ENCODE measurements at regions not wholly inside any gene's neighbourhood (a gene's known extent, or its start where the extent isn't known, plus 50 kb on each side); places are given as distances from the start of the nearest gene placed in this dataset.
"Not testable (repeated sequence)": the region's sequence is repeated elsewhere in the genome, so short reads cannot be mapped to it uniquely, and the experiment has no call there.

GRCh38 chr15:31179693-31180092 is 78.2 kb upstream of the TRPM1 start:
- no peak for DNase-seq

- no peak for DNase-seq
Observed at GRCh38 chr15:31193291-31193690, 91.8 kb upstream of the TRPM1 start.

- no peak for DNase-seq
Observed at GRCh38 chr15:31195871-31196270, 94.3 kb upstream of the TRPM1 start.

GRCh38 chr15:31197497-31198414 is 96.2 kb upstream of the TRPM1 start:
- DNase-seq = no peak

GRCh38 chr15:31200735-31201151 is 99.2 kb upstream of the TRPM1 start:
- DNase-seq = no peak

GRCh38 chr15:31202953-31203352 is 101.4 kb upstream of the TRPM1 start:
- DNase-seq = no peak

- no peak for DNase-seq
Observed at GRCh38 chr15:31203999-31204398, 102.5 kb upstream of the TRPM1 start.

- DNase-seq = no peak
Observed at GRCh38 chr15:31206386-31207181, 105.1 kb upstream of the TRPM1 start.

- no peak for DNase-seq
Observed at GRCh38 chr15:31207246-31207645, 105.7 kb upstream of the TRPM1 start.

GRCh38 chr15:31207861-31208260 is 106.3 kb upstream of the TRPM1 start:
- DNase-seq = not testable (repeated sequence)

GRCh38 chr15:31208817-31209216 is 107.3 kb upstream of the TRPM1 start:
- DNase-seq = no peak

GRCh38 chr15:31211353-31211752 is 109.8 kb upstream of the TRPM1 start:
- DNase-seq = no peak

GRCh38 chr15:31212326-31213080 is 111.0 kb upstream of the TRPM1 start:
- no peak for DNase-seq

GRCh38 chr15:31214158-31214863 is 112.3 kb upstream of the KLF13 start:
- no peak for DNase-seq

GRCh38 chr15:31214864-31215489 is 111.7 kb upstream of the KLF13 start:
- DNase-seq = no peak

- no peak for DNase-seq
Observed at GRCh38 chr15:31215490-31216214, 111.0 kb upstream of the KLF13 start.

GRCh38 chr15:31216215-31216911 is 110.3 kb upstream of the KLF13 start:
- DNase-seq = peak; percentile 50

GRCh38 chr15:31217067-31217466 is 109.6 kb upstream of the KLF13 start:
- no peak for DNase-seq

- no peak for DNase-seq
Observed at GRCh38 chr15:31217566-31218270, 108.9 kb upstream of the KLF13 start.

- DNase-seq = no peak
Observed at GRCh38 chr15:31219221-31219620, 107.4 kb upstream of the KLF13 start.
